ENCODE measurements at regions not wholly inside any gene's neighbourhood (a gene's known extent, or its start where the extent isn't known, plus 50 kb on each side); places are given as distances from the start of the nearest gene placed in this dataset.
"Not testable (repeated sequence)": the region's sequence is repeated elsewhere in the genome, so short reads cannot be mapped to it uniquely, and the experiment has no call there.

- H3K4me3 ChIP-seq (ENCODE audit: low read depth, low read length) = no peak overlapping the region
- DNase-seq (ENCODE audit: low read depth) = no peak
- TF ChIP-seq, protein P1, sequence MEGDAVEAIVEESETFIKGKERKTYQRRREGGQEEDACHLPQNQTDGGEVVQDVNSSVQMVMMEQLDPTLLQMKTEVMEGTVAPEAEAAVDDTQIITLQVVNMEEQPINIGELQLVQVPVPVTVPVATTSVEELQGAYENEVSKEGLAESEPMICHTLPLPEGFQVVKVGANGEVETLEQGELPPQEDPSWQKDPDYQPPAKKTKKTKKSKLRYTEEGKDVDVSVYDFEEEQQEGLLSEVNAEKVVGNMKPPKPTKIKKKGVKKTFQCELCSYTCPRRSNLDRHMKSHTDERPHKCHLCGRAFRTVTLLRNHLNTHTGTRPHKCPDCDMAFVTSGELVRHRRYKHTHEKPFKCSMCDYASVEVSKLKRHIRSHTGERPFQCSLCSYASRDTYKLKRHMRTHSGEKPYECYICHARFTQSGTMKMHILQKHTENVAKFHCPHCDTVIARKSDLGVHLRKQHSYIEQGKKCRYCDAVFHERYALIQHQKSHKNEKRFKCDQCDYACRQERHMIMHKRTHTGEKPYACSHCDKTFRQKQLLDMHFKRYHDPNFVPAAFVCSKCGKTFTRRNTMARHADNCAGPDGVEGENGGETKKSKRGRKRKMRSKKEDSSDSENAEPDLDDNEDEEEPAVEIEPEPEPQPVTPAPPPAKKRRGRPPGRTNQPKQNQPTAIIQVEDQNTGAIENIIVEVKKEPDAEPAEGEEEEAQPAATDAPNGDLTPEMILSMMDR (IDR thresholded peaks at IDR 0.05; ENCODE audit: insufficient read depth, low read length) = no peak
Observed at GRCh38 chr1:219067350-219067712, 106.3 kb upstream of the LYPLAL1 start.

DNA sequence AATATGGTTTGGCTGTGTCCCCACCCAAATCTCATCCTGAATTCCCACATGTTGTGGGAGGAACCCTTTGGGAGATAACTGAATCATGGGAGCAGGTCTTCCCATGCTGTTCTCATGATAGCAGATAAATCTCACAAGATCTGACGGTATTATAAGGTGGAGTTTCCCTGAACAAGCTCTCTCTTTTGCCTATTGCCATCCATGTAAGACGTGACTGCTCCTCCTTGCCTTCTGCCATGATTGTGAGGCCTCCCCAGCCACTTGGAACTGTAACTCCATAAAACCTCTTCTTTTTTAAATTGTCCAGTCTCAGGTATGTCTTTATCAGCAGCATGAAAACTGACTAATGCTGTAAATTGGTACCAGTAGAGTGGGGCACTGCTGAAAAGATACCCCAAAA is 103.3 kb upstream of the LYPLAL1 start:
- not testable (repeated sequence) for DNase-seq (ENCODE audit: low read depth); H3K4me3 ChIP-seq (ENCODE audit: low read depth, low read length)

DNA sequence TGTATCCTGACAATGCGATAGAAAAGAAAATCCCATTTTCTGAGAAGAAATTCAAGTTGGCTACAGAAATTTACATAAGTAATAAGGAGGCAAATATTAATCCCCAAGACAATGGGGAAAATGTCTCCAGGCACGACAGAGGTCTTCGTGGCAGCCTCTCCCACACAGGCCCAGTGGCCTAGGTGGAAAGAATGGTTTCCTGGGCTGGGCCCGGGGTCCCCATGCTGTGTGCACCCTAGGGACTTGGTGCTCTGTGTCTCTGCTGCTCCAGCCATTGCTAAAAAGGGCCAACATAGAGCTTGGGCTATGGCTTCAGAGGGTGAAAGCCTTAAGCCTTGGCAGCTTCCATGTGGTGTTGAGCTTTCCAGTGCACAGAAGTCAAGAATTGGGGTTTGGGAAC is 102.5 kb upstream of the LYPLAL1 start:
- TF ChIP-seq, protein P1 (IDR thresholded peaks at IDR 0.05; ENCODE audit: insufficient read depth, low read length) = no peak
- H3K4me3 ChIP-seq (ENCODE audit: low read depth, low read length) = no peak overlapping the region
- DNase-seq (ENCODE audit: low read depth) = no peak

GRCh38 chr1:219072329-219072728 is 101.3 kb upstream of the LYPLAL1 start:
- TF ChIP-seq, protein P1 (IDR thresholded peaks at IDR 0.05; ENCODE audit: insufficient read depth, low read length) = no peak

DNA sequence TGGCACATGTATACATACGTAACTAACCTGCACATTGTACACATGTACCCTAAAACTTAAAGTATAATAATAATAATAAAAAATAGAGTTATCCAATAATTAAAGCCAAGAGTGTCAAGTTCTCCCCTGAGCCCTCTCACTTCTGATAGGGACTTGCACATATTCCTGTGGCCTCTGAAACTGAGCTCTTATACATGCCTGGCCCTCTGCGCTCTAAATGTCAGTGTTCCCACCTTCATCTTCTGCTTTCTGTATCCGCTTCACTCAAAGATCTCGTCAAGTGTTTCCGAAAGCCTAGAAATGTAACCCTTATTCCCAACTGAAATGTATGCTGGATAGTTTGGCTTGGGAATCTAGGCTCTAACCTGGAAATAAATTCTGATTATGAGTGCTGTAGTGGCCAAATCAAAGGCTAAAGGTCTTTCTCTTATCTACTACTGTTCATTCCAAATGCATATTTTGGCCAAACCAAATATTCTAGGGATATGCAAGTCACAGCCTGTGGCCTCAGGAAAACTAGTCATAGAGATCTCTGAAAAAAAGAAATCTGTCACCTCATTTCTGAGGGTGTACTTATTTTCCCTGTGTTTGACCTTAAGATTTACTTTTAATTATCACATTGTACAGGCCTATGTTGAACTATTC is 99.5 kb upstream of the LYPLAL1 start:
- TF ChIP-seq, protein P1 (IDR thresholded peaks at IDR 0.05; ENCODE audit: insufficient read depth, low read length) = no peak
- DNase-seq (ENCODE audit: low read depth) = no peak
- no peak overlapping the region for H3K4me3 ChIP-seq (ENCODE audit: low read depth, low read length)

More at GRCh38 chr1:219072329-219072728, 101.3 kb upstream of the LYPLAL1 start:
- DNase-seq (ENCODE audit: low read depth) = no peak
- H3K4me3 ChIP-seq (ENCODE audit: low read depth, low read length) = no peak overlapping the region

GRCh38 chr1:219075121-219075879 is 98.4 kb upstream of the LYPLAL1 start:
- DNase-seq (ENCODE audit: low read depth) = no peak
- TF ChIP-seq, protein P1 (IDR thresholded peaks at IDR 0.05; ENCODE audit: insufficient read depth, low read length) = no peak
- no peak overlapping the region for H3K4me3 ChIP-seq (ENCODE audit: low read depth, low read length)

- no peak for DNase-seq (ENCODE audit: low read depth)
- TF ChIP-seq, protein P1 (IDR thresholded peaks at IDR 0.05; ENCODE audit: insufficient read depth, low read length) = no peak
- H3K4me3 ChIP-seq (ENCODE audit: low read depth, low read length) = no peak overlapping the region
Observed at GRCh38 chr1:219076326-219076937, 97.2 kb upstream of the LYPLAL1 start.

GRCh38 chr1:219077767-219078166 is 95.9 kb upstream of the LYPLAL1 start:
- not testable (repeated sequence) for H3K4me3 ChIP-seq (ENCODE audit: low read depth, low read length); DNase-seq (ENCODE audit: low read depth)

All from fibroblast of the aortic adventitia (primary cell).